GM21723 (cell line): ENCODE measurements at regions not wholly inside any gene's neighbourhood (a gene's known extent, or its start where the extent isn't known, plus 50 kb on each side); places are given as distances from the start of the nearest gene placed in this dataset.

Experiments used
- ATAC-seq: cut with Tn5 transposase; IDR thresholded peaks from one replicate; pipeline ENCODE4 v1.9.1; 2021; ENCODE audit warnings: mild to moderate bottlenecking, moderate library complexity; ENCODE audit not compliant: unreplicated experiment

DNA sequence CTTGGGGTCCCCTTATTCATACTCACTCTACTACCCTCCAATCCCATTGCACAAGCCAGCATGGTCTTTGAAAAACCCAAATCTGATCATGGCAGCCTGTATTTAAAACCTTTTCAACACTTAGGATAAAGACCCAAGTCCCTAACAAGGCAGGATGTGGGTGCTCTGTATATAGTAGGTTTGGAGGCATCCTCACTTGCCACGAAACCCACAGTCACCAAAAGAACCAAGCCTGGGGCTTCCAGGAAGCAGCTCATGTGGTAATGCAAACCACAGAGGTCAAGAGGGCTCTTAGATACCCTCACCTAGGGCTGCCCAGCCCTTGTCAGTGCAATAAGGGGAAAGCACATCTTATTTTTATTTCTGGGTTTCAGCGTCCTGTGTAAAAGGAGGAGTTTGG is 218.6 kb upstream of the ASIC2 start:
- ATAC-seq, result no peak

GRCh38 chr17:33512113-33512512 is 219.0 kb upstream of the ASIC2 start:
- no peak for ATAC-seq

- ATAC-seq, result no peak
These were observed 220.7 kb upstream of the ASIC2 start for GRCh38 chr17:33513769-33514168.

DNA sequence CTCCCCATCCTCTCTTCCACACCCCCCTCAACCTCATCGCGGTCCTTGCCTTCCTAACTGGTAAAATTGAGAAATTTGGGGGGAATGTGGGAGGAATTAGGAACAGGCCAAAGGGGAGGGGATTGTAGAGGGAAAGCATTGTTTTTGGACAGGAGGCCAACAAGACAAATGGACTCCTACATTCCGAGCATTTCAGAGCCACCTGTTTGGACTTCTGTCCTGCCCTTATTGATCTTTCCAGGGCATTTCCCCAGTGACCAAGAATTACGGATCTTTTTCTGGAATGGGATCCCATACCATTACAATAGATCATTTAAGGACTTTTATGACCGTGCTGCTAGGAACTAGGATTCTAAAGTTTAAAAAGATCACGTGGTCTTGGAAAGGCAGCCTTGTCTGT is 221.3 kb upstream of the ASIC2 start:
- ATAC-seq, result no peak

DNA sequence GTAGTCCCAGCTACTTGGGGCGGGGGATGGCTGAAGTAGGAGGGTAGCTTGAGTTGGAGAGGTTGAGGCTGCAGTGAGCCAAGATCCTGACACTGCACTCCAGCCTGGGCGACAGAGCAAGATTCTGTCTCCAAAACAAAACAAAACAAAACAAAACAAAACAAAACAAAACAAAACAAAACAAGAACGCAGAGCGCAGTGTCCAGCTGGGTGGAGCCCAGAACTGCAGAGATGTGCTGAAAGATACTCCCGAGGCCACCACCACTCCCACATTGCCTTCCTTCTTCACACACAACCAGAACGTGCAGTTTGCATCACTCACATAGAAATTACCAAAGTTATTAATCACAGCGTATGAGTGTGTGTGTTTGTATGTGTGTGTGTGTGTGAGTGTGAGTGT is 222.9 kb upstream of the ASIC2 start:
- no peak for ATAC-seq

- ATAC-seq, result no peak
These were observed 223.6 kb upstream of the ASIC2 start for GRCh38 chr17:33516645-33517044.

- ATAC-seq, result no peak
These were observed 224.7 kb upstream of the ASIC2 start for GRCh38 chr17:33517746-33518145.

DNA sequence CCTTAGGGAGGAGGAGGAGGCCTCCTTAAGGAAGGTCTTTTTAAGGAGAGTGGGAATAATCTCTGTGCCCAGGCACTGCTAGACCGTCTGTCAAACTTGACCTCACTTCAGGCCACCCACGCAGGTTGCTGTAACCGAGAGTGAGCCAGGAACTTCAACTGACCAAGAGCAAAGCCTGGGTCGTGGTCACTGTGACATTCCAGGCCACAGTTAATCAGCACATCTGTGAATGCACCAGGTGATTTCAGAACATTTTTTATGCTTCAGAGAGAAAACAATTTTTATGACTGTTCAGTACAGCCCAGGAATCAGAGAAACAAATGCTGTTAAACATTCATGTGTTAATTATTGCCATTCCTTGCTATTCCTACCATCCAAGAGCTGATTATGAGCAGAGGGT is 226.6 kb upstream of the ASIC2 start:
- no peak for ATAC-seq

GRCh38 chr17:33520426-33521330 is 227.6 kb upstream of the ASIC2 start:
- ATAC-seq, result no peak

- no peak for ATAC-seq
These were observed 228.7 kb upstream of the ASIC2 start for GRCh38 chr17:33521784-33522183.

GRCh38 chr17:33522623-33523022 is 229.5 kb upstream of the ASIC2 start:
- ATAC-seq, result no peak

- ATAC-seq, result no peak
These were observed 230.5 kb upstream of the ASIC2 start for GRCh38 chr17:33523577-33523981.

DNA sequence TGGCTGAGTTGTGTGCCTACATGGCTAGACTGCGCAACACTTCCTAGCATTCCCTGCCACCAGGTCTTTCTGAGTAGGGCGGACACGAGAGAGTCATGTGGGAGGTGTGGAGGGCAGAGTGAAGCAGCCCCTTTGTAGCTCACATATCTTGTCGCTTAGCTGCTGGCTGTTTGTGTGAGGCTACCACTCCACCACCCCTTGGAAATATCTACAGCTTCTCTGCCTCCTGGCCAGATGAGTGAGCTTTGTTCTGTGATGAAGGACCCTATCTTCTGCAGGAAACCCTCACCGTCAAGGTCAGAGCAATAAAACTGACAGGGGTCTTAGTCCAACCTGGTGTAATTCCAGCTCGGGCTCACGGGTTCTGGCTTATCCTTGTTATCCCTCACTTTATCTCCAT is 232.1 kb upstream of the ASIC2 start:
- ATAC-seq, result no peak

GRCh38 chr17:33526717-33527116 is 233.6 kb upstream of the ASIC2 start:
- no peak for ATAC-seq

- no peak for ATAC-seq
These were observed 234.2 kb upstream of the ASIC2 start for GRCh38 chr17:33527290-33527689.

- no peak for ATAC-seq
These were observed 235.8 kb upstream of the ASIC2 start for GRCh38 chr17:33528846-33529245.

- ATAC-seq, result no peak
These were observed 236.7 kb upstream of the ASIC2 start for GRCh38 chr17:33529816-33530215.

DNA sequence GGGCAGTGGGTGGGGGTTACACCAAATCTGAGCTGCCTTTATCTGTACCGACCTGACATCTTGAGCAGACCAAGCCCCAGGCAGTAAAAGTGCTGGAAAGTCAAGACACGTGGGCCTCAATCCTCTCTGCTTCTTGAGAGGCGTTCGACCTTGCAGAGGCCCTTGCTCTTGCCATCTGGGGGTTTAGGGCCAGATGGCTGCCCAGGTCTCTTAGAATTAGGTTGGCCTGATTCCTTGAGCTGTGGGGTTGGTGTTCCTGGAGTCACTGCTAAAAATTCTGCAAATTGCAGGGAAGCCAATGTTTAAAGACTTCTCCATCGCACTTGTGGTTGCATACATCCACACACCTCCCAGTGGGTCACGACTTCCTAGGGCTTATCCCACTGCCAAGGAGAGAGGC is 238.2 kb upstream of the ASIC2 start:
- ATAC-seq, result no peak

GRCh38 chr17:33534087-33534486 is 241.0 kb upstream of the ASIC2 start:
- ATAC-seq, result no peak

DNA sequence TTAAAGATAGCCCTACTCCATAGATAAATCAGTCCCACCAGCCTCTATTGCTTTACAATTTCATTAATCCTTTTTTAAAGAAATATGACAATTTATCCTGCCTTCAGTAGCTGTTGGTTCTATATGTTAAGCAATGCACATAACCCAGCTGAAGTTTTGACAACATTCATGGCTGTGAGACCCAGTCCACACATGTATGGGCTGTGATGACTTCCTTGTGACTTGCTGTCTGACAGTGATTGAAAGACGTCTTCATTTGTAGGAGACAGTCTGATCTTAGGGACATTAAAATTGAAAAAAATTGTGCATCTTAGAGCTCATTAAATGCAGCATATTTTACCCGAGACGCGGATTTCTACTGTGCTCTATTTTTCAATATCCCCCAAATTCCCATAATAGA is 252.0 kb upstream of the ASIC2 start:
- ATAC-seq, result no peak

DNA sequence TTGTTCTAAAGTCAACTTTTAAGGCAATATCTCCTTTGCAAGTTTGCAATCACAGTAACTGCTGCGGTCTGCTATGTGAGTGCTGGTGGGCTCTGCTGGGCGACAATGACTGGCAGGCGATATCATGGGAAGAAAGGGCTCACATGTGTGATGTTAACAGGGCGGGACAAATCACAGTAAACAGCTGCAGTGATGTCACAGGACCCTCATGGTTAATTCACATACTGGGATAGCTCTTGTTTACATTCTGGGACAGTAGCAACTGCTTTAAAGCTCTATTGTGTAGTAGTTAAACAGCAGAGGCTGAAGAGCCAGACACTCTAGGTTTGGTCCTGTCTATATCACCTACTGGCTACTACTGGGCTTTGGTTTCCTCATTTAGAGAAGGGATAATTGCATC is 257.2 kb upstream of the ASIC2 start:
- no peak for ATAC-seq

- ATAC-seq, result no peak
These were observed 258.0 kb upstream of the ASIC2 start for GRCh38 chr17:33551075-33551474.

- no peak for ATAC-seq
These were observed 258.8 kb upstream of the ASIC2 start for GRCh38 chr17:33551911-33552310.
